CD4-positive, CD25-positive, alpha-beta regulatory T cell (primary cell): ENCODE measurements at regions not wholly inside any gene's neighbourhood (a gene's known extent, or its start where the extent isn't known, plus 50 kb on each side); places are given as distances from the start of the nearest gene placed in this dataset.
A peak's percentile ranks its signal among the peaks of the same experiment; 100 is the strongest.

Experiments used
- ATAC-seq, 2 donors: fragments of 150-1000 bp; cut with Tn5 transposase; one replicate each; pipeline ENCODE4 v1.10.0; 2021; ENCODE audit warnings: low read depth in 2 of 2, moderate number of reproducible peaks in 2 of 2, moderate library complexity in 1 of 2
- DNase-seq, 3 donors: peaks; one replicate each; pipeline versions ENCODE4 v3.0.0 to v3.0.0-alpha.2; 2012 to 2022; ENCODE audit warnings: mixed read lengths in 1 of 3
- H3K27ac ChIP-seq: one replicate; pipeline ENCODE4 v1.7.0; 2013; ENCODE audit warnings: mild to moderate bottlenecking, low read length; ENCODE audit not compliant: insufficient read depth, poor library complexity, severe bottlenecking
- H3K27me3 ChIP-seq: one replicate; pipeline ENCODE4 v1.7.0; 2013; ENCODE audit warnings: low read length; ENCODE audit not compliant: control insufficient read depth, insufficient read depth
- H3K36me3 ChIP-seq: one replicate; pipeline ENCODE4 v1.7.0; 2013; ENCODE audit warnings: mild to moderate bottlenecking, low read length, moderate library complexity; ENCODE audit not compliant: control insufficient read depth, insufficient read depth
- H3K4me1 ChIP-seq: 2 replicates; pipeline ENCODE4 v1.7.0; 2013; ENCODE audit warnings: mild to moderate bottlenecking, low read length; ENCODE audit not compliant: insufficient read depth, control insufficient read depth, poor library complexity, severe bottlenecking
- H3K4me3 ChIP-seq: one replicate; pipeline ENCODE4 v1.7.0; 2013; ENCODE audit warnings: low read depth, mild to moderate bottlenecking, low read length, moderate library complexity
- H3K9me3 ChIP-seq, 2 experiments: 1 replicate in 1 of 2; 2 replicates in 1 of 2; pipeline ENCODE4 v1.7.0; 2013; ENCODE audit warnings: low read length in 2 of 2, mild to moderate bottlenecking in 1 of 2, moderate library complexity in 1 of 2; ENCODE audit not compliant: control insufficient read depth in 2 of 2
- H3K27ac Mint-ChIP-seq, 3 donors: one replicate each; pipeline ENCODE4 v1.8.0; 2020 to 2022; ENCODE audit warnings: mild to moderate bottlenecking in 3 of 3, mixed read lengths in 3 of 3, moderate library complexity in 2 of 3
- H3K27me3 Mint-ChIP-seq: one replicate; pipeline ENCODE4 v1.8.0; 2022; ENCODE audit warnings: mild to moderate bottlenecking, mixed read lengths
- H3K36me3 Mint-ChIP-seq: one replicate; pipeline ENCODE4 v1.8.0; 2020; ENCODE audit warnings: mixed read lengths
- H3K4me1 Mint-ChIP-seq, 4 donors: one replicate each; pipeline ENCODE4 v1.8.0; 2020 to 2022; ENCODE audit warnings: mixed read lengths in 4 of 4, mild to moderate bottlenecking in 1 of 4
- H3K4me3 Mint-ChIP-seq, 4 donors: one replicate each; pipeline ENCODE4 v1.8.0; 2020 to 2022; ENCODE audit warnings: mild to moderate bottlenecking in 4 of 4, mixed read lengths in 4 of 4, moderate library complexity in 3 of 4
- H3K9me3 Mint-ChIP-seq, 7 donors: one replicate each; pipeline ENCODE4 v1.8.0; 2020 to 2022; ENCODE audit warnings: mixed read lengths in 7 of 7, mild to moderate bottlenecking in 3 of 7, moderate library complexity in 2 of 7

DNA sequence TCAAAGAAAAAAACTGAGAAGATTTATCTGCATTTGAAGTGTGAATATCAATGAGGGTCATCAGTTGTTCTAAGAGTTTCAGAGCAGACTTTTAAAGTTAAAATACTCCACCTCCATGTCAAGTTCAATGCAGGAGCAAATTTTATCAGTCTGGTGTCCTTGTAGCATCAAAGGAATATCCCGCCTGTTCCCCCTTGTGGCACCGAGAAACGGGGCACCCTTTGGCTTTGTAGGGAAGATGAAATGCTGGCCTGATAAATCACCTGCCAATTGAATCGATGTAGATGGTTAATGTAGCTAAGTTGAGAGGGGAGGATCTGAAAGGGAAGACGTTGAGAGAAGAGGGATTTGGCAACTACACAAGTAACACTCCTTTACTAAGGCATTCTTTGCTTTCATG is 714.5 kb downstream of the EFNA5 start:
- Histone ChIP-seq H3K27ac (no peak overlapping the region), H3K4me1 (no peaks in the 10 kb centered on the region), H3K27me3 (no peaks in the 10 kb centered on the region), H3K4me3 (no peak overlapping the region), H3K36me3 (no peaks in the 10 kb centered on the region), H3K9me3 (no peaks in the 10 kb centered on the region)
- H3K27ac Mint-ChIP-seq: no peak overlapping the region
- ATAC-seq: no peak
- DNase-seq: no peak
- peaks cover 0 to 20% (median 2%) of the 10 kb centered on the region in 7 donors for H3K9me3 Mint-ChIP-seq
- H3K27me3 Mint-ChIP-seq: no peaks in the 10 kb centered on the region
- no peak overlapping the region for H3K4me3 Mint-ChIP-seq
- no peaks in the 10 kb centered on the region for H3K36me3 Mint-ChIP-seq
- H3K4me1 Mint-ChIP-seq: no peaks in the 10 kb centered on the region

DNA sequence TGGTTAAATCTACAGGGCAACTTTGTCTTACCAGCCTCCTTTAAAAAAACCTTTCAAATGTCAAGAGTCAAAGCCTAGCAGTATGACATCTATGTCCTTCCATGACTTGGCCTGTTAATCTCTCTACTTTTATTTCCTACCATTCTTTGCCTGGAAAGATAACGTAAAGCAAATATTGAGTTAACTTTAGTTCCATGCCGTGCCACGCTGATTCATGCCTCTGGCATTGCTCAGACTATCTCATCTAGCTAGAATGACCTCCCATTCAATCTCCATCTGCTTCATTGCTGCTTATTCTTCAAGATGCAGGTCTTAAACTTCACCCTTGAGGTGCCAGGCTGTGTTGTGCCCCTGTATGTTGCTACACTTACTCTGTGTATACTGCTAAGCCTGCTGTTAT is 729.8 kb downstream of the EFNA5 start:
- DNase-seq: no peak
- H3K9me3 Mint-ChIP-seq: peaks cover 1 to 9% (median 4%) of the 10 kb centered on the region in 7 donors
- Histone ChIP-seq H3K36me3 (no peaks in the 10 kb centered on the region), H3K4me3 (no peak overlapping the region), H3K27ac (no peak overlapping the region), H3K27me3 (no peaks in the 10 kb centered on the region), H3K9me3 (no peaks in the 10 kb centered on the region), H3K4me1 (no peaks in the 10 kb centered on the region)
- no peak for ATAC-seq
- no peak overlapping the region for H3K27ac Mint-ChIP-seq
- H3K36me3 Mint-ChIP-seq: no peaks in the 10 kb centered on the region
- H3K4me1 Mint-ChIP-seq: no peaks in the 10 kb centered on the region
- no peaks in the 10 kb centered on the region for H3K27me3 Mint-ChIP-seq
- H3K4me3 Mint-ChIP-seq: no peak overlapping the region

DNA sequence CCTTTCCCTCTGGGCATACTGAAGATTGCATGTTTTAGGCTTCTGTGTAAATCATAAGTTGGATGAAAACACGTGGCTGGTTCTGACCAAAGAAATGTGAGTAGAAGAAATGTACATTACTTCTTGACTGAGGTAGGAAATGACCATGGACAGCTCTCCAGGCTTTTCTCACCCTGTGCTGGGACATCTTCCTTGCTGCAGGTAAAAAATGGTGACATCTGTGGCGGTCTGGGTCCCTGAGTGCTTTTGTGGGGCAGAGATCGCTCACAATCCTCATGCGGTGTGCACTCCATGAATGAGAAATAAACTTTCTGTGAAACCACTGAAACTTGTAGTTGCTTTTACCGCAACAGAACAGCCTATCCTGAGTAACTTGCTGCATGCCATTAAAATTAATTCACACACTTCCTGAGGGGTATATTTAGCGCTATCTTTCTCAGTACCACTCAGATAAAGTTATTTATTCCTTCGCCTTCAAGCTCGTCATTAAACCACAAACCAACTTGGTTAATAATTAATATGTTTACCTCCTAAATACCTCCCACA is 730.4 kb downstream of the EFNA5 start:
- Histone ChIP-seq H3K4me3 (no peak overlapping the region), H3K36me3 (no peaks in the 10 kb centered on the region), H3K27ac (no peak overlapping the region), H3K27me3 (no peaks in the 10 kb centered on the region), H3K9me3 (no peaks in the 10 kb centered on the region), H3K4me1 (no peaks in the 10 kb centered on the region)
- ATAC-seq: no peak
- no peaks in the 10 kb centered on the region for H3K4me1 Mint-ChIP-seq
- H3K27ac Mint-ChIP-seq: peak overlapping the region in 1 of 3 donors; percentile 22
- DNase-seq: no peak
- H3K4me3 Mint-ChIP-seq: no peak overlapping the region
- peaks cover 1 to 9% (median 4%) of the 10 kb centered on the region in 7 donors for H3K9me3 Mint-ChIP-seq
- H3K27me3 Mint-ChIP-seq: no peaks in the 10 kb centered on the region
- no peaks in the 10 kb centered on the region for H3K36me3 Mint-ChIP-seq

DNA sequence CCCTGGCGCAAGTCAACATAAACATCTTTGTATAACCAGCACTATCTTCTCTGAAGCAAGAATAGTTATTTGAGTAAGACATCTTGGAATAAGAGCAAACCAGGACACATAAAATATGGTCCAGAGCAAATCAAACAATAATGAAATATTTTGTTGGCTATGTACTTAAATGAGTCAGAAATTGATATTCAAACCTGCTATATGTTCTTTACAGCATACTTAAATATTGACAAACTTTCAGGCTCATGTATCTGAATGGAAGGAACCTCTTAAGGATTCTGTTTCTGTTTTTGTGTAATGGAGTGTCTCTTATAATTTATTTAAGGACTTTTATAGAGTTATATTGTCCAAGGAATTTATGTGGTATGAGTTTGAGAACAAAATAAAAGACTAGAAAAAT is 747.3 kb downstream of the EFNA5 start:
- DNase-seq: no peak
- no peak overlapping the region for H3K4me3 ChIP-seq
- H3K9me3 ChIP-seq: no peaks in the 10 kb centered on the region
- H3K27me3 ChIP-seq: no peaks in the 10 kb centered on the region
- no peak overlapping the region for H3K27ac ChIP-seq
- Mint-ChIP-seq H3K36me3 (no peaks in the 10 kb centered on the region), H3K9me3 (peaks cover 0 to 12% (median 6%) of the 10 kb centered on the region in 7 donors), H3K27ac (no peak overlapping the region), H3K4me1 (no peaks in the 10 kb centered on the region), H3K27me3 (no peaks in the 10 kb centered on the region), H3K4me3 (no peak overlapping the region)
- ATAC-seq: no peak
- no peaks in the 10 kb centered on the region for H3K36me3 ChIP-seq
- H3K4me1 ChIP-seq: no peaks in the 10 kb centered on the region

DNA sequence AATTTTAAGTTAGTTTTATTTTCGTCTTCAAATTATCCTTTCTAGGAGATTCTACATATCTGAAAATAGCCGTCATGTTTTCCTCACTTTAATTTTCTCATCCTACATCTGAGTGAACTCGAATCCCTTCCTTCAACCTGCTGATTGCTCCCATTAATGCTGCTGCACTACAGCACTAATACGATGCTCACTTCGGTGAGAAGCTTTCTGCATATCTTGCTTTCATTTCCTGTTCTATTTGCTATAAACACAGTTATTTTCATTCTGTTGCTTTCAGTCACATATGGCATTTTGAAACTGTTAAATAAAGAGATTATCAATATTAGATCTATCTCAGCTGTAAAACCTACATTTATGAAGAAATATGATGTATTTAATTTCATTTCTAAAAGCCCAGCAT is 749.2 kb downstream of the EFNA5 start:
- no peaks in the 10 kb centered on the region for H3K36me3 Mint-ChIP-seq
- peaks cover 0 to 16% (median 0%) of the 10 kb centered on the region in 7 donors for H3K9me3 Mint-ChIP-seq
- H3K4me1 ChIP-seq: no peaks in the 10 kb centered on the region
- no peak overlapping the region for H3K27ac Mint-ChIP-seq
- H3K4me3 Mint-ChIP-seq: no peak overlapping the region
- H3K4me3 ChIP-seq: no peak overlapping the region
- H3K4me1 Mint-ChIP-seq: no peaks in the 10 kb centered on the region
- H3K27me3 Mint-ChIP-seq: no peaks in the 10 kb centered on the region
- H3K27me3 ChIP-seq: no peaks in the 10 kb centered on the region
- no peaks in the 10 kb centered on the region for H3K36me3 ChIP-seq
- H3K9me3 ChIP-seq: no peaks in the 10 kb centered on the region
- DNase-seq: no peak
- ATAC-seq: no peak
- no peak overlapping the region for H3K27ac ChIP-seq

DNA sequence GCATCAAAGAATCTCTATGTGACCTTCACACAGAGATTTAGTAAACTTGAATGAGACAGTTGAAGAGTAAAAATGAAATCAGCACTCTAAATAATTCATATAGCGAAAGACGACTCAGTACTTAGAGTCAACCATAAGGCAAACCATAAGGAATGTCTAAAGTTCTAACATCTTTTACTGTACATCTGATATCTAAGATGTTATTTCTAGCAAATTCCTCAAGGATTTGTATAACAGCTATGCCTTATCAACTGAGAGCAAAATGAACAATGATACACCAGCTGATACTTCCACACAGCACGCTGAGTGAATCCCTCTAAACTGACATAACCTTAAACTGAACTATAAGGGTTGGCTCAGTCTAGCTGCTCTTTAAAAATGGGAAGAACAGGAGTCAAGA is 760.3 kb downstream of the EFNA5 start:
- DNase-seq (no peak), ATAC-seq (no peak)
- Histone ChIP-seq H3K4me1 (no peaks in the 10 kb centered on the region), H3K9me3 (no peaks in the 10 kb centered on the region), H3K27me3 (no peaks in the 10 kb centered on the region), H3K36me3 (no peaks in the 10 kb centered on the region), H3K27ac (no peak overlapping the region), H3K4me3 (no peak overlapping the region)
- H3K36me3 Mint-ChIP-seq: no peaks in the 10 kb centered on the region
- H3K27ac Mint-ChIP-seq: no peak overlapping the region
- no peaks in the 10 kb centered on the region for H3K4me1 Mint-ChIP-seq
- H3K9me3 Mint-ChIP-seq: peaks cover 0 to 11% (median 7%) of the 10 kb centered on the region in 7 donors
- H3K27me3 Mint-ChIP-seq: no peaks in the 10 kb centered on the region
- H3K4me3 Mint-ChIP-seq: no peak overlapping the region

DNA sequence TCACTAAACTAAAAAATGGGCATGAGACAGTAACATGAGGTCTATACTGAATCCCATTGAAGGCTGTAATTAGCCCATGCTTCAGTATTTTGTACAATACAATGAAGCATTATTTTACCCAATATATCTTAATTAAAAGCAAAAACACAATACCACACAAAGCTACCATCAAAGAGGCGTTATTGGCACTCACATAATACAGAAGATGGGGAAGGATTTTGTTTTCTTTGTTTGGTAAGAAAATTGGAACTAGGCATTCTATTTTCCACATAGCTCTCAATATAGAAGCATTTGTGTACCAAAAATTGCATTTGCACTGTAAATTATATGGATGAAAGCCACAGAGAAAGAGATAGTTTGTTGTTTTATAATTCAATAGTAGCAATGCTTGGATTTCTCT is 761.0 kb downstream of the EFNA5 start:
- Histone ChIP-seq H3K36me3 (no peaks in the 10 kb centered on the region), H3K27me3 (no peaks in the 10 kb centered on the region), H3K9me3 (no peaks in the 10 kb centered on the region), H3K4me1 (no peaks in the 10 kb centered on the region), H3K27ac (no peak overlapping the region), H3K4me3 (no peak overlapping the region)
- Mint-ChIP-seq H3K27ac (no peak overlapping the region), H3K9me3 (peaks cover 0 to 8% (median 4%) of the 10 kb centered on the region in 7 donors), H3K4me1 (no peaks in the 10 kb centered on the region), H3K27me3 (no peaks in the 10 kb centered on the region), H3K4me3 (no peak overlapping the region), H3K36me3 (no peaks in the 10 kb centered on the region)
- DNase-seq (no peak), ATAC-seq (no peak)

DNA sequence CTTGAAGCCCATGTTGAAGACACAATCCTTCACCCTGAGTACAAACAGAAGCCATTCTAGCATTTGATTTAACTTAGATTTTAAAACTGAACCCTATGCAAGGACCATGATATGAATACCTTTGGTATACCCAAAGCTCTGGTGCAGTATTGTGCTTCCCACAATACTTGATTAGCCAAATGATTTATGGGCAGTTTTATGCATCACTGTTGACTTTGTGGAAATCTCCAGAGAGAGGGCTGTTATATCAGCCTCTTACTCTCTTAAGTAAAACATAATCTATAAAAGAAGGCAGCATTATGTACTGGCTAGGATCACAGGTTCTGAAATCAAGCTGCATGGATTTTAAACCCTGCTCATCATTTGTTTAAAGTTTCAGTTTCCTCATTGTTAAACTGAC is 762.8 kb downstream of the EFNA5 start:
- Mint-ChIP-seq H3K9me3 (peaks cover 0 to 12% (median 5%) of the 10 kb centered on the region in 7 donors), H3K36me3 (no peaks in the 10 kb centered on the region), H3K4me3 (no peak overlapping the region), H3K27ac (no peak overlapping the region), H3K27me3 (no peaks in the 10 kb centered on the region), H3K4me1 (no peaks in the 10 kb centered on the region)
- H3K9me3 ChIP-seq: no peaks in the 10 kb centered on the region
- no peak for DNase-seq
- H3K4me3 ChIP-seq: no peak overlapping the region
- no peak overlapping the region for H3K27ac ChIP-seq
- H3K4me1 ChIP-seq: no peaks in the 10 kb centered on the region
- ATAC-seq: no peak
- H3K27me3 ChIP-seq: no peaks in the 10 kb centered on the region
- H3K36me3 ChIP-seq: no peaks in the 10 kb centered on the region
